Heart left ventricle (tissue), 13 donors: ENCODE measurements at regions not wholly inside any gene's neighbourhood (a gene's known extent, or its start where the extent isn't known, plus 50 kb on each side); places are given as distances from the start of the nearest gene placed in this dataset.

Experiments used
- POLR2A ChIP-seq, 2 donors: fragments of 450-650 bp; IDR thresholded peaks; one replicate each; pipeline ENCODE4 v1.6.1; 2017; ENCODE audit warnings: antibody characterized with exemption in 2 of 2, mild to moderate bottlenecking in 2 of 2, moderate library complexity in 2 of 2
- TF ChIP-seq, protein P1 (sequence below), 12 donors: fragments of 200-600 bp; sonication (generic) in 4 of 12; IDR thresholded peaks; one replicate each; pipeline versions ENCODE4 v1.5.0 to v1.8.0; 2018 to 2022; ENCODE audit warnings: antibody characterized with exemption in 12 of 12, mild to moderate bottlenecking in 5 of 12
- donor health status: ischemic (EF 13 %, LVEDD 7.1; RV severe dilation, severe dysfunction).
- donor health status: DM: no; HTN: yes; CAD: no.
- donor health status: DM: no; HTN: no; CAD: no.
- donor health status: ischemic (EF 25% LVEDD 6.9; RV normal size, moderate dysfunction).
- donor health status: ischemic (EF 25% LVEDD 5.7; RV mildly dilated, moderate dysfunction).
- donor health status: ischemic (EF 35%, LVEDD 5.7; RV mildly dilated, moderate dysfunction).
- donor health status: nonischemic (EF 11% LVEDD 7.7; RV severe dilation, severe dysfunction).
- donor health status: DM: yes; HTN: yes; CAD: no.
- donor health status: PGD.
- donor health status: ischemic (EF 29% LVEDD 5.4; RV normal size, mild dysfunction).
- donor health status: nonischemic (EF 23%, LVEDD 6.1; RV moderate dilation, normal function).

GRCh38 chr12:114812384-114812783 lies 128.4 kb upstream of the TBX3 start:
- TF ChIP-seq, protein P1, sequence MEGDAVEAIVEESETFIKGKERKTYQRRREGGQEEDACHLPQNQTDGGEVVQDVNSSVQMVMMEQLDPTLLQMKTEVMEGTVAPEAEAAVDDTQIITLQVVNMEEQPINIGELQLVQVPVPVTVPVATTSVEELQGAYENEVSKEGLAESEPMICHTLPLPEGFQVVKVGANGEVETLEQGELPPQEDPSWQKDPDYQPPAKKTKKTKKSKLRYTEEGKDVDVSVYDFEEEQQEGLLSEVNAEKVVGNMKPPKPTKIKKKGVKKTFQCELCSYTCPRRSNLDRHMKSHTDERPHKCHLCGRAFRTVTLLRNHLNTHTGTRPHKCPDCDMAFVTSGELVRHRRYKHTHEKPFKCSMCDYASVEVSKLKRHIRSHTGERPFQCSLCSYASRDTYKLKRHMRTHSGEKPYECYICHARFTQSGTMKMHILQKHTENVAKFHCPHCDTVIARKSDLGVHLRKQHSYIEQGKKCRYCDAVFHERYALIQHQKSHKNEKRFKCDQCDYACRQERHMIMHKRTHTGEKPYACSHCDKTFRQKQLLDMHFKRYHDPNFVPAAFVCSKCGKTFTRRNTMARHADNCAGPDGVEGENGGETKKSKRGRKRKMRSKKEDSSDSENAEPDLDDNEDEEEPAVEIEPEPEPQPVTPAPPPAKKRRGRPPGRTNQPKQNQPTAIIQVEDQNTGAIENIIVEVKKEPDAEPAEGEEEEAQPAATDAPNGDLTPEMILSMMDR (IDR thresholded peaks at IDR 0.05), result no peak
- no peak for TF ChIP-seq POLR2A (IDR thresholded peaks at IDR 0.05)
